H1 (cell line): ENCODE measurements at regions not wholly inside any gene's neighbourhood (a gene's known extent, or its start where the extent isn't known, plus 50 kb on each side); places are given as distances from the start of the nearest gene placed in this dataset.

ENCODE experiments used
- CBX5 ChIP-seq: fragments of 300-800, 300-1000 bp; sonication (generic); IDR thresholded peaks from 2 replicates; pipeline ENCODE4 v1.7.1; 2016; ENCODE audit warnings: antibody characterized with exemption, low read length, low read depth
- CBX8 ChIP-seq: fragments of 300-800, 300-1000 bp; sonication (generic); IDR thresholded peaks from 2 replicates; pipeline ENCODE4 v1.7.1; 2016; ENCODE audit warnings: low read depth, low read length, borderline replicate concordance
- CTCF ChIP-seq, 3 experiments: IDR thresholded peaks; 1 replicate in 2 of 3; 2 replicates in 1 of 3; pipeline versions ENCODE4 v1.5.1 to v1.6.1; 2011; ENCODE audit warnings: low read length in 3 of 3, mild to moderate bottlenecking in 3 of 3, inconsistent platforms in 2 of 3, low read depth in 1 of 3, moderate library complexity in 1 of 3; ENCODE audit not compliant: insufficient read depth in 1 of 3; ENCODE audit errors: control extremely low read depth in 1 of 3
- HDAC6 ChIP-seq: IDR thresholded peaks from one replicate; pipeline ENCODE4 v1.7.1; 2012; ENCODE audit warnings: low read depth, mild to moderate bottlenecking, inconsistent platforms, low read length, moderate library complexity
- KDM1A ChIP-seq: fragments of 200-600, 300-600 bp; sonication (generic); IDR thresholded peaks from 2 replicates; pipeline ENCODE4 v1.7.1; 2016; ENCODE audit warnings: mild to moderate bottlenecking, low read length, borderline replicate concordance
- POLR2AphosphoS5 ChIP-seq: IDR thresholded peaks from 2 replicates; pipeline ENCODE4 v1.6.1; 2011; ENCODE audit warnings: low read depth, low read length
- RNF2 ChIP-seq: fragments of 200-900, 300-1000 bp; sonication (generic); IDR thresholded peaks from 2 replicates; pipeline ENCODE4 v1.7.1; 2016; ENCODE audit warnings: borderline replicate concordance, low read depth, mild to moderate bottlenecking, antibody characterized with exemption, low read length; ENCODE audit not compliant: poor library complexity, severe bottlenecking; ENCODE audit errors: missing control alignments
- SIN3A ChIP-seq, 2 experiments: IDR thresholded peaks in 1 of 2; conservative IDR thresholded peaks in 1 of 2; 2 replicates each; pipeline ENCODE4 v1.6.1; 2011 to 2012; ENCODE audit warnings: low read length in 2 of 2, improper control_type of control experiment in 1 of 2, low read depth in 1 of 2, mild to moderate bottlenecking in 1 of 2

- TF ChIP-seq SIN3A (conservative IDR thresholded peaks at IDR 0.05 in 1 of 2, IDR thresholded peaks at IDR 0.05 in 1 of 2; ENCODE audit: low read depth in 1 of 2, low read length in 2 of 2) (no peak), CBX8 (no peak), CTCF (IDR thresholded peaks at IDR 0.05; ENCODE audit: control extremely low read depth in 1 of 3, insufficient read depth in 1 of 3, low read depth in 1 of 3, low read length in 3 of 3) (no peak), KDM1A (no peak), CBX5 (no peak), HDAC6 (no peak), RNF2 (no peak), POLR2AphosphoS5 (no peak)
Observed at GRCh38 chr11:98090861-98091505, 929.8 kb upstream of the CNTN5 start (continued).
